K562 (cell line): ENCODE measurements at regions not wholly inside any gene's neighbourhood (a gene's known extent, or its start where the extent isn't known, plus 50 kb on each side); places are given as distances from the start of the nearest gene placed in this dataset.

Source experiments
- ILF3 ChIP-seq: fragments of 450-650 bp; IDR thresholded peaks from 2 replicates; pipeline ENCODE4 v1.6.1; 2018; ENCODE audit warnings: antibody characterized with exemption, mild to moderate bottlenecking, moderate library complexity, borderline replicate concordance
- KAT8 ChIP-seq: fragments of 450-650 bp; IDR thresholded peaks from 2 replicates; pipeline ENCODE4 v1.6.1; 2016; ENCODE audit warnings: low read depth, mild to moderate bottlenecking
- KDM2B ChIP-seq: fragments of 250-450 bp; sonication (Bioruptor Pico); IDR thresholded peaks from 2 replicates; pipeline ENCODE4 v1.8.0; 2021; ENCODE audit warnings: mild to moderate bottlenecking, moderate library complexity
- RERE ChIP-seq: sonication (generic); formaldehyde crosslinking; IDR thresholded peaks from 2 replicates; pipeline ENCODE4 v1.8.0; 2023; ENCODE audit warnings: missing genetic modification reagents, mild to moderate bottlenecking, borderline replicate concordance
- SNAPC5 ChIP-seq: fragments of 250-450 bp; sonication (Bioruptor Pico); IDR thresholded peaks from 2 replicates; pipeline ENCODE4 v1.8.0; 2021; ENCODE audit warnings: moderate library complexity, mild to moderate bottlenecking, inconsistent platforms
- TBL1XR1 ChIP-seq, 2 experiments: IDR thresholded peaks; 2 replicates each; pipeline ENCODE4 v1.6.1; 2012; ENCODE audit warnings: improper control_type of control experiment in 2 of 2, low read length in 2 of 2, mild to moderate bottlenecking in 1 of 2
- ZBTB33 ChIP-seq: sonication (generic); formaldehyde crosslinking; IDR thresholded peaks from 2 replicates; pipeline ENCODE4 v1.8.1; 2023; ENCODE audit warnings: mild to moderate bottlenecking, missing genetic modification reagents
- ZBTB43 ChIP-seq: sonication (generic); formaldehyde crosslinking; IDR thresholded peaks from 2 replicates; pipeline ENCODE4 v1.8.0; 2023; ENCODE audit warnings: mild to moderate bottlenecking, missing genetic modification reagents
- ZNF507 ChIP-seq: conservative IDR thresholded peaks from 2 replicates; pipeline ENCODE4 v1.6.1; 2017; ENCODE audit warnings: missing genetic modification characterization, missing compliant biosample characterization

- TF ChIP-seq RERE (no peak), KDM2B (CRISPR knock-in tag) (no peak), ZNF507 (tag) (no peak), TBL1XR1 (IDR thresholded peaks at IDR 0.05; ENCODE audit: low read length in 2 of 2) (no peak), ILF3 (no peak), ZBTB43 (no peak), KAT8 (no peak), ZBTB33 (CRISPR knock-in tag) (no peak), SNAPC5 (CRISPR knock-in tag) (no peak)
These were observed 582.2 kb upstream of the ARID1B start (continued) for GRCh38 chr6:156194981-156195380.
